ENCODE measurements at regions not wholly inside any gene's neighbourhood (a gene's known extent, or its start where the extent isn't known, plus 50 kb on each side); places are given as distances from the start of the nearest gene placed in this dataset.

DNA sequence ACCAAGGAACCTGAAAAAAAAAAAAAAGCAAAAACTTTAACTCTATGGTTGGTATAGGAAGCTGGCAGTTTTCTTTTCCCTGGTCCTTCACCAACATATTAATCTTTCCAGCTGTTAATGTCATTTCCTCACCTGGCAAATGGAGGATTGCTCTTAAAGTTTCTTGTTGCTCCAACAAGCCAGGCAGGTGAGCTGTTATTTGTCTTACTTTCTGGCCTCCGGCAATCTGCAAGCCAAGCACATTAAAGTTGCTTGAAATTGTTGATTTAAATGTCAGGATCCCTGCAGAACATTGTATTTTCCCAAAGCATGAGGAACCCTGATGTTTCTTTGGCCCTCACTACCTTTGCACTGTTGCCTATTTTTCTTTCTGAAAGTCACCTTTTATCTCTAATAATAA lies 664.9 kb downstream of the METTL4 start:
- TF ChIP-seq, protein P1, sequence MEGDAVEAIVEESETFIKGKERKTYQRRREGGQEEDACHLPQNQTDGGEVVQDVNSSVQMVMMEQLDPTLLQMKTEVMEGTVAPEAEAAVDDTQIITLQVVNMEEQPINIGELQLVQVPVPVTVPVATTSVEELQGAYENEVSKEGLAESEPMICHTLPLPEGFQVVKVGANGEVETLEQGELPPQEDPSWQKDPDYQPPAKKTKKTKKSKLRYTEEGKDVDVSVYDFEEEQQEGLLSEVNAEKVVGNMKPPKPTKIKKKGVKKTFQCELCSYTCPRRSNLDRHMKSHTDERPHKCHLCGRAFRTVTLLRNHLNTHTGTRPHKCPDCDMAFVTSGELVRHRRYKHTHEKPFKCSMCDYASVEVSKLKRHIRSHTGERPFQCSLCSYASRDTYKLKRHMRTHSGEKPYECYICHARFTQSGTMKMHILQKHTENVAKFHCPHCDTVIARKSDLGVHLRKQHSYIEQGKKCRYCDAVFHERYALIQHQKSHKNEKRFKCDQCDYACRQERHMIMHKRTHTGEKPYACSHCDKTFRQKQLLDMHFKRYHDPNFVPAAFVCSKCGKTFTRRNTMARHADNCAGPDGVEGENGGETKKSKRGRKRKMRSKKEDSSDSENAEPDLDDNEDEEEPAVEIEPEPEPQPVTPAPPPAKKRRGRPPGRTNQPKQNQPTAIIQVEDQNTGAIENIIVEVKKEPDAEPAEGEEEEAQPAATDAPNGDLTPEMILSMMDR (IDR thresholded peaks at IDR 0.05) = no peak
- TF ChIP-seq POLR2A (IDR thresholded peaks at IDR 0.05) = no peak

All from esophagus squamous epithelium (tissue), 4 donors.